AG04450 (cell line): ENCODE measurements at regions not wholly inside any gene's neighbourhood (a gene's known extent, or its start where the extent isn't known, plus 50 kb on each side); places are given as distances from the start of the nearest gene placed in this dataset.

ENCODE experiments used
- CTCF ChIA-PET: fragments of 300-600, 350-600 bp; formaldehyde crosslinking; extraction: SDS; loops from one replicate; lab custom pipeline; 2022; ENCODE audit warnings: antibody characterized with exemption, inconsistent platforms; lab: Charles Lee
- POLR2A ChIA-PET: fragments of 350-600 bp; formaldehyde crosslinking; extraction: SDS; loops from one replicate; lab custom pipeline; 2021; ENCODE audit warnings: antibody characterized with exemption, inconsistent platforms; lab: Yijun Ruan, JAX
- DNase-seq: peaks from one replicate; pipeline ENCODE4 v3.0.0-alpha.2; 2011; ENCODE audit warnings: low read depth, low spot score
- H3K27ac ChIP-seq: one replicate; pipeline ENCODE4 v1.5.1; 2012; ENCODE audit warnings: low read depth, low read length, control low read depth
- H3K27me3 ChIP-seq: one replicate; pipeline ENCODE4 v1.6.0; 2012; ENCODE audit warnings: low read length; ENCODE audit not compliant: control insufficient read depth, insufficient read depth
- H3K4me3 ChIP-seq: 2 replicates; pipeline ENCODE4 v1.5.1; 2011; ENCODE audit warnings: mild to moderate bottlenecking, low read depth, low read length, control low read depth
- H3K9me3 ChIP-seq: 2 replicates; pipeline ENCODE4 v1.5.1; 2012; ENCODE audit warnings: low read length; ENCODE audit not compliant: control insufficient read depth, insufficient read depth
- TF ChIP-seq, protein P1 (sequence below): IDR thresholded peaks from 2 replicates; pipeline ENCODE4 v1.5.1; 2011; ENCODE audit warnings: low read depth, low read length, control low read depth, inconsistent platforms

GRCh38 chr3:153852355-153852754 lies 268.8 kb upstream of the ARHGEF26 start:
- Histone ChIP-seq H3K27ac (no peak overlapping the region), H3K4me3 (no peak overlapping the region), H3K27me3 (no peaks in the 10 kb centered on the region), H3K9me3 (no peaks in the 10 kb centered on the region)
- TF ChIP-seq, protein P1, sequence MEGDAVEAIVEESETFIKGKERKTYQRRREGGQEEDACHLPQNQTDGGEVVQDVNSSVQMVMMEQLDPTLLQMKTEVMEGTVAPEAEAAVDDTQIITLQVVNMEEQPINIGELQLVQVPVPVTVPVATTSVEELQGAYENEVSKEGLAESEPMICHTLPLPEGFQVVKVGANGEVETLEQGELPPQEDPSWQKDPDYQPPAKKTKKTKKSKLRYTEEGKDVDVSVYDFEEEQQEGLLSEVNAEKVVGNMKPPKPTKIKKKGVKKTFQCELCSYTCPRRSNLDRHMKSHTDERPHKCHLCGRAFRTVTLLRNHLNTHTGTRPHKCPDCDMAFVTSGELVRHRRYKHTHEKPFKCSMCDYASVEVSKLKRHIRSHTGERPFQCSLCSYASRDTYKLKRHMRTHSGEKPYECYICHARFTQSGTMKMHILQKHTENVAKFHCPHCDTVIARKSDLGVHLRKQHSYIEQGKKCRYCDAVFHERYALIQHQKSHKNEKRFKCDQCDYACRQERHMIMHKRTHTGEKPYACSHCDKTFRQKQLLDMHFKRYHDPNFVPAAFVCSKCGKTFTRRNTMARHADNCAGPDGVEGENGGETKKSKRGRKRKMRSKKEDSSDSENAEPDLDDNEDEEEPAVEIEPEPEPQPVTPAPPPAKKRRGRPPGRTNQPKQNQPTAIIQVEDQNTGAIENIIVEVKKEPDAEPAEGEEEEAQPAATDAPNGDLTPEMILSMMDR: no peak
- POLR2A ChIA-PET: no interaction called here
- DNase-seq: no peak
- CTCF ChIA-PET: no interaction called here

- TF ChIP-seq, protein P1: no peak
- Histone ChIP-seq H3K27me3 (no peaks in the 10 kb centered on the region), H3K4me3 (no peak overlapping the region), H3K27ac (no peak overlapping the region), H3K9me3 (no peaks in the 10 kb centered on the region)
- CTCF ChIA-PET: no interaction called here
- DNase-seq: no peak
- POLR2A ChIA-PET: no interaction called here
Observed at GRCh38 chr3:153853163-153853562, 268.0 kb upstream of the ARHGEF26 start.

- Histone ChIP-seq H3K27ac (no peak overlapping the region), H3K27me3 (no peaks in the 10 kb centered on the region), H3K4me3 (no peak overlapping the region), H3K9me3 (no peaks in the 10 kb centered on the region)
- TF ChIP-seq, protein P1: no peak
- CTCF ChIA-PET: no interaction called here
- DNase-seq: no peak
- POLR2A ChIA-PET: no interaction called here
Observed at GRCh38 chr3:153855772-153856171, 265.4 kb upstream of the ARHGEF26 start.

DNA sequence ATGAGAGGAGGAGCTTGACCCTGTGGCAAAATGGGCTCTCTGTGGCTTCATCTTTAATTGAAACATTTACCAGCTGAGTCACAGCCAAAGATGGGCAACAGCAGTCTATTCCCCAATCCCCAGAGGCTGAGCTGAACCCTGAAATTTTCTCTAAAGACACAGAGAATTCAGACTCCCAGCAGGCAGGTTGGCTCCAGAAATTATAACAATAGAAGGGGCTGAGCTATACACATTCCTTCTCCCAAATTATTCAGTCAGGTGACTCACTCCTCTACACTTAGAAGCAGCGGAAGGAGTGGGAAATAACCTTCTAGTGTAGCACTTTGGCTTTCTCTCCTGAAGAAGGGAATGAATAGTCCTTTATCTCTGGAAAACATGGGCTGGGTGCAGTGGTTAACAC lies 264.3 kb upstream of the ARHGEF26 start:
- TF ChIP-seq, protein P1: no peak
- no peak overlapping the region for H3K4me3 ChIP-seq
- ChIA-PET POLR2A (no interaction called here), CTCF (no interaction called here)
- H3K27ac ChIP-seq: no peak overlapping the region
- H3K9me3 ChIP-seq: no peaks in the 10 kb centered on the region
- H3K27me3 ChIP-seq: no peaks in the 10 kb centered on the region
- DNase-seq: no peak

DNA sequence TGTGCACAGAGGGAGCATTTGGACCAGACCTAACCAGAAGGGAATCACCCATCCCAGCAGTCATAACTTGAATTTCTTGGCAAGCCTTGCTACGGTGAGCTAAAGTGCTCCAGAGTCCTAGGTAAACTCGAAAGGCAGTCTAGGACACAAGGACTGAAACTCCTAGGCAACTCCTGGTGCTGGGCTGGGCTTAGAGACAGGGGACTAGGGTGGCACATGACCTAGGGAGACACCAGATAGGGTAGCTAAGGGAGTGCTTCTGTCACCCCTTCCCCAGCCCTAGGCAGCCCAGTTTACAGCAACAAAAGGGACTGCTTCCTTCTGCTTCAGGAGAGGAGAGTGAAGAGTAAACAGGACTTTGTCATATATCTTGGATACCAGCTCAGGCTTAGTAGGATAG lies 256.4 kb upstream of the ARHGEF26 start:
- H3K4me3 ChIP-seq: no peak overlapping the region
- TF ChIP-seq, protein P1: no peak
- H3K9me3 ChIP-seq: no peaks in the 10 kb centered on the region
- no peak overlapping the region for H3K27ac ChIP-seq
- POLR2A ChIA-PET: no interaction called here
- H3K27me3 ChIP-seq: no peaks in the 10 kb centered on the region
- CTCF ChIA-PET: no interaction called here
- no peak for DNase-seq
